ENCODE measurements at regions not wholly inside any gene's neighbourhood (a gene's known extent, or its start where the extent isn't known, plus 50 kb on each side); places are given as distances from the start of the nearest gene placed in this dataset.

- TF ChIP-seq EZH2phosphoT487 (IDR thresholded peaks at IDR 0.05; ENCODE audit: borderline replicate concordance, low read depth, low read length) (no peak), CTCF (conservative IDR thresholded peaks at IDR 0.05; ENCODE audit: low read length) (no peak)
Observed at GRCh38 chr1:177648138-177648537, 321.7 kb downstream of the SEC16B start.

Measured in OCI-LY7 (cell line).